Cardiac fibroblast (primary cell): ENCODE measurements at regions not wholly inside any gene's neighbourhood (a gene's known extent, or its start where the extent isn't known, plus 50 kb on each side); places are given as distances from the start of the nearest gene placed in this dataset.
"Not testable (repeated sequence)": the region's sequence is repeated elsewhere in the genome, so short reads cannot be mapped to it uniquely, and the experiment has no call there.

Experiments
- DNase-seq, 2 donors: peaks; one replicate each; pipeline versions ENCODE4 v3.0.0 to v3.0.0-alpha.2; 2010; ENCODE audit warnings: low read depth in 2 of 2
- H3K4me3 ChIP-seq, 2 donors: replicated peaks in 1 of 2; 1 replicate in 1 of 2; 2 replicates in 1 of 2; pipeline ENCODE4 v1.5.1; 2011; ENCODE audit warnings: low read depth in 2 of 2, low read length in 2 of 2, mild to moderate bottlenecking in 2 of 2, moderate library complexity in 1 of 2
- CTCF ChIP-seq: IDR thresholded peaks from one replicate; pipeline ENCODE4 v1.5.1; 2011; ENCODE audit warnings: low read depth, mild to moderate bottlenecking, low read length, inconsistent platforms

- no peak overlapping the region for H3K4me3 ChIP-seq
- TF ChIP-seq CTCF = no peak
- no peak for DNase-seq
Observed at GRCh38 chr4:164081801-164082200, 587.3 kb downstream of the TMA16 start.

- no peak for DNase-seq
- TF ChIP-seq CTCF = no peak
- H3K4me3 ChIP-seq = no peak overlapping the region
Observed at GRCh38 chr4:164087733-164088132, 593.2 kb downstream of the TMA16 start.

- TF ChIP-seq CTCF = no peak
- DNase-seq = no peak
- H3K4me3 ChIP-seq = no peak overlapping the region
Observed at GRCh38 chr4:164095313-164096110, 601.0 kb downstream of the TMA16 start.

- no peak for TF ChIP-seq CTCF
Observed at GRCh38 chr4:164096766-164097518, 602.5 kb downstream of the TMA16 start.

GRCh38 chr4:164100741-164101365 lies 606.4 kb downstream of the TMA16 start:
- H3K4me3 ChIP-seq, DNase-seq: not testable (repeated sequence)

More at GRCh38 chr4:164096766-164097518, 602.5 kb downstream of the TMA16 start:
- H3K4me3 ChIP-seq = no peak overlapping the region
- no peak for DNase-seq

- DNase-seq = no peak
- no peak for TF ChIP-seq CTCF
- H3K4me3 ChIP-seq = no peak overlapping the region
Observed at GRCh38 chr4:164108971-164109370, 614.5 kb downstream of the TMA16 start.

- no peak overlapping the region for H3K4me3 ChIP-seq
- TF ChIP-seq CTCF = no peak
- no peak for DNase-seq
Observed at GRCh38 chr4:164109503-164109902, 615.0 kb downstream of the TMA16 start.
